ENCODE measurements at regions not wholly inside any gene's neighbourhood (a gene's known extent, or its start where the extent isn't known, plus 50 kb on each side); places are given as distances from the start of the nearest gene placed in this dataset.

DNA sequence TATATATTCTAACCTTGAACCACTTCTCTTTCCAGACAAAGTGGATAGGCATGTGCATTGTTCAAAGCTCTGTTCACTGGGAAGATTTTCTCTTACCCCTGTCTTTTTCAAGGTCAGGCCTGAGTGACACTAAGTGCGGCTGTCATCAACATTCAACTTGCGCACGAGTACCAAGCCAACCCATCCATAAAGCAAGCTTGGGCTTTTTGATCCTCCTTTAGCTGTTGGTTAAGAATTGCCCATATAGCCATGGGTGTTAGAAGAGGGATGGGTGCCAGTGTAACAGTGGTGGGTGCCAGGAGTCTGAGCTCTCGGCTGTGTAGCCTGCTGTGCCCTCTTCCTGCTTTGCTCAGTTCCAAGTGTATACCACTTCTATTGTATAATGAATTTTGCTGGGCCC lies 136.1 kb downstream of the GLUL start:
- TF ChIP-seq, protein P1, sequence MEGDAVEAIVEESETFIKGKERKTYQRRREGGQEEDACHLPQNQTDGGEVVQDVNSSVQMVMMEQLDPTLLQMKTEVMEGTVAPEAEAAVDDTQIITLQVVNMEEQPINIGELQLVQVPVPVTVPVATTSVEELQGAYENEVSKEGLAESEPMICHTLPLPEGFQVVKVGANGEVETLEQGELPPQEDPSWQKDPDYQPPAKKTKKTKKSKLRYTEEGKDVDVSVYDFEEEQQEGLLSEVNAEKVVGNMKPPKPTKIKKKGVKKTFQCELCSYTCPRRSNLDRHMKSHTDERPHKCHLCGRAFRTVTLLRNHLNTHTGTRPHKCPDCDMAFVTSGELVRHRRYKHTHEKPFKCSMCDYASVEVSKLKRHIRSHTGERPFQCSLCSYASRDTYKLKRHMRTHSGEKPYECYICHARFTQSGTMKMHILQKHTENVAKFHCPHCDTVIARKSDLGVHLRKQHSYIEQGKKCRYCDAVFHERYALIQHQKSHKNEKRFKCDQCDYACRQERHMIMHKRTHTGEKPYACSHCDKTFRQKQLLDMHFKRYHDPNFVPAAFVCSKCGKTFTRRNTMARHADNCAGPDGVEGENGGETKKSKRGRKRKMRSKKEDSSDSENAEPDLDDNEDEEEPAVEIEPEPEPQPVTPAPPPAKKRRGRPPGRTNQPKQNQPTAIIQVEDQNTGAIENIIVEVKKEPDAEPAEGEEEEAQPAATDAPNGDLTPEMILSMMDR (conservative IDR thresholded peaks at IDR 0.05 in 1 of 2, IDR thresholded peaks at IDR 0.05 in 1 of 2; ENCODE audit: low read depth in 1 of 2, low read length in 2 of 2), result no peak
- TF ChIP-seq EZH2 (IDR thresholded peaks at IDR 0.05; ENCODE audit: low read length, missing control alignments), result no peak
